IPS DF 19.7 (cell line): ENCODE measurements at regions not wholly inside any gene's neighbourhood (a gene's known extent, or its start where the extent isn't known, plus 50 kb on each side); places are given as distances from the start of the nearest gene placed in this dataset.
"Not testable (repeated sequence)": the region's sequence is repeated elsewhere in the genome, so short reads cannot be mapped to it uniquely, and the experiment has no call there.

Experiments
- DNase-seq: peaks from one replicate; pipeline ENCODE4 v3.0.0-alpha.2; 2013; ENCODE audit warnings: low read depth, low spot score

DNA sequence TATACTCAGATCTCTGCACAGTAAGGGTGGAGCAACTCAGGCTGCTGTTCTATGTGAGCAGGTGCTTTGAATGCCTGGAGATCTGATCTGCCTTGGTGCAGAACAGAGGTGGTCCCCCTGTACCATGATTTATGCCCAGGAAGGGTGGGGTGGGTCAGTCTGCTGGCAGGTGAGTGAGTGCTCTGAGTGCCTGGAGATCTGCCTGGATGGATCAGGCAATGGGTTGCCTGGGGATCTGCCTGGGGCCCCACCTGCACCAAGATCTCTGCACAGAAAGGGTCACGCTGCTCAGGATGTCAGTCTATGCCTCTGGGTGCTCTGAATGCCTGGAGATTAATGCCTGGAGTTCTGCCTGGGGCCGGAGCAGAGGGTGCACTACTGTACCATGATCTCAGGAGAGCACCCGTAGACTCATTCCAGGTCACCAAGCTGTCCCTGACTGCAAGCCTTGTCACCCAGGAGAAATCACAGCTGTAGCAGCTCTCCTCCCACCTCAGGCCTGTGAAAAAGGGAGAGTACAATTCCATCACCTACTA, 342.9 kb downstream of the GBA3 start:
- DNase-seq = no peak

DNA sequence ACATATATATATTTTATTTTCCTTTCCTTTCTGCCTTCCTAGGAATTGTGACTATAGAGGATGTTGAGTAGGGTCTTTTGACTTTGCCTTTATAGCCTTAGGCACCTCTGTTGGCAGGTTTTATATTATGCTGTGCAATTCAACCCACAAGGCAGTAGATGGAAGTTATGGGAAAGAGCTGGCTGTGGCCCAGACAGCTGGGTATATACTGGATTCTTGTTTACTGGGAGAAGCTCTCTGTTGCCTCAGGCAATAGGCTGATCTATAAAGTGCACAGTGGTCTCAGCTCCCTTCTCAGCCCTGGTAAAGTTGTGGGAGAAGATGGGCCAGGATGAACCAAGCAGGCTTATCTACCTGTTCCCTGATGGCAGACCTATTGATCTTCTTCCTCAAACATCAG, 342.0 kb downstream of the GBA3 start:
- DNase-seq = no peak

DNA sequence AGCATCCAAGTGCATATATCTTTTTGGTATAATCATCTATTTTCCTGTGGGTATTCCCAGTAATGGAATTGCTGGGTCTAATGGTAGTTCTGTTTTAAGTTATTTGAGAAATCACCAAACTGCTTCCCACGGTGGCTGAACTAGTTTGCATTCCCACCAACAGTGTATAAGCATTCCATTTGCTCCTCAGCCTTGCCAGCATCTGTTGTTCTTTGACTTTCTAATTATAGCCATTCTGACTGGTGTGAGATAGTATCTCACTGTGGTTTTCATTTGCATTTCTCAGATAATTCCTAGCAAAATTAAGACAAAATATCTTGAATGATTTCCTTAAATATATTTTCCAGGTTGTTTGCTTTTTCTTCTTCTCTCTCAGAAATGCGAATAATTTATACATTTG, 341.1 kb downstream of the GBA3 start:
- DNase-seq = no peak

DNA sequence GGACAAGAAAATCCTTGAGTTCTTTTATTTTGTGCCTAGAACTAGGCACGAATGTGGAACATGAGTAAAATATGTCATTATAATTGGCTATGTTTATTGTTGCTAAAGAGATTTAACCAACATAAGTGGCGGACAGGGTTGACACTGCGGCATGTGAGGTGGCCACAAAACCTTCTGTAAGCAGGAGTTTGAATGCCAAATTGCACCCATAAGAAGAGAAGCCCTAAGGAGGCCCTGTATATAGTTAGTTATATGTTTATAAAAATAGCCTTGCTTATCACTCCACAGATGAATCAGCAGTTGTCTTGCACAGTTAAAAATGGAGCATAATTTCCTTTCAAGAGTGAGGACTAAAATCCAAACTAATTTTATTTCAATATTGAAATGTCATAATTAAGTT, 336.1 kb downstream of the GBA3 start:
- DNase-seq = no peak

DNA sequence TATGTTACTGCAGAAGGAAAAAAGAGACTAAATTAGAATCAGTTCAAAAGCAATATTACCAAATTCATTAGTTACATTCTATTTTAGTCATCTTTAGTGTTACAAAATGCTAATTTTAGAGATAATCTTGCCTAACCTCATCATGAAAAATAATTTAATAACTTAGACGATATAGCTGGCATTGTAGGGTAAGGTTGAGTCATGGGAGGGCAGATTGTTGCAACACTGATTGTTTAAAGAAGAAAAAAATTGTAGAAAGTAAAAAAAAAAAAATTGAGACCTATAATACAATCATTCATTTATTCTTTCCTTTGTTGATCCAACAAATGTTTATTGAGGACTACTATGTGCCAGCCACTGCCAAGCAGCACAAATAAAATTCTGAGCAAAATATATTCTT, 330.9 kb downstream of the GBA3 start:
- no peak for DNase-seq

DNA sequence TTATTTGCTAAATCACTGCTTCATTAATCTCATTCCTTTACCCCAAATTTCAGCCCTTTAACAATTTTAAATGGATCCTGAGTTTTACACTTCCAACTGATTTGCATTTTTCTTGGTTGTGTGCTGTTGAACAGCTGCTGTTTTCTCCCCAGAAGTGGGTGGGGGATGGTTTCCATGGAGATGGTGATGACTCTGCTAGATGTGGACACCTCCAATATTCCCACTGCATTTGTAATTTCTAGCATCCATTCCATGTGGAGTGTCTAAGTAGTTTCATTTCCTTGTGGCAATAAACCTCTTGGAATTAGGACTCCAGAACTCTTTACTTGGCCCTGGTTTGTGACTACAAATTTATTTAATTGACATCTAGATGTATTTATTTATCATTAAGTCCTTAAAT, 330.4 kb downstream of the GBA3 start:
- no peak for DNase-seq

DNA sequence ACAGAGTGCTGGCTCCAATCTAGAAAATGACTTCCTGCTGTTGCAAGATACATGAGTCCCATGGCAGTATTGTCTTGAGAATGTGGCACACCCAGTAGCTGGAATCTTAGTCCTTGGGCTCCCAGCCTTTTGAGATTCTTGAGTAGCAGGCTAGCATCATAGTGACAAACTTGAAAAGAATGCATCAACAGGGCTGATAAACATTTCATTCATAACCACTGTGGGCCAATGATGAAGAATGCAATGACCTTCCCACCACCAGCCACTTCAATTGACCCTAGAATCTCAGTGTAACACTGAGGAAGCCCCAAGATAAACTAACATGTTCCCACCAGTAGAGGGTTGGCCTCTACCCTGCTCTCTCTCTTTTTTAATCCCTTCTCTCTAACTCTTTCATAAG, 329.3 kb downstream of the GBA3 start:
- DNase-seq = no peak

DNA sequence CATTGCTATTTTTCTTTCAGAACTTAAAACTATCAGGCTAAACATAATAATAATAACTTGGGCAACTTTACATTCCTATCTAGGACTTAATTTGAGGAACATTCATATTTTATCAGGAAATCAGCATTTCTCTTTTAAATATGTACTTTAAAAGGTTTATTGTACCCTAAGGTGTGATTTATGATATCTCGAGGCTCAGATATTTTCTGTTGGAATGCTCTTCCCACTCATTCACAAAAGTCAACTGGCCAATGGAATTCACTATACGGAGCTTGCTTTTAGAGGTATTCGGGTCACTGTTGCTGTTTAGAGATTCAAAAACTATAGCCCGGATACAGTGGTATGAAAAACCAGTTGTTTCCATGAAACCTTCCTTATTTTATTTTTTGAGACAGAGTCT, 328.3 kb downstream of the GBA3 start:
- DNase-seq = no peak

DNA sequence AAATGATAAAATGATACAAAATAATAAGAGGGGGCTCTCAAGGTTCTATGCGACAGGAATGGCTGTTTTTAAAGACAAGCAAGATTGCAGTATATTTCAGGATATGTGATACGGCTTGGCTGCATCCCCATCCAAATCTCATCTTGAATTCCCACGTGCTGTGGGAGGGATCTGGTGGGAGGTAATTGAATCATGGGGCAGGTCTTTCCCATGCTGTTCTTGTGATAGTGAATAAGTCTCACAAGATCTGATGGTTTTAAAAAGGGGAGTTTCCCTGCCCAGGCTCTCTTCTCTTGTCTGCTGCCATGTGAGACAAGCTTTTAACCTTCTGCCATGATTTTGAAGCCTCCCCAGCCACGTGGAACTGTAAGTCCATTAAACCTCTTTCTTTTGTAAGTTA, 327.7 kb downstream of the GBA3 start:
- DNase-seq = not testable (repeated sequence)

DNA sequence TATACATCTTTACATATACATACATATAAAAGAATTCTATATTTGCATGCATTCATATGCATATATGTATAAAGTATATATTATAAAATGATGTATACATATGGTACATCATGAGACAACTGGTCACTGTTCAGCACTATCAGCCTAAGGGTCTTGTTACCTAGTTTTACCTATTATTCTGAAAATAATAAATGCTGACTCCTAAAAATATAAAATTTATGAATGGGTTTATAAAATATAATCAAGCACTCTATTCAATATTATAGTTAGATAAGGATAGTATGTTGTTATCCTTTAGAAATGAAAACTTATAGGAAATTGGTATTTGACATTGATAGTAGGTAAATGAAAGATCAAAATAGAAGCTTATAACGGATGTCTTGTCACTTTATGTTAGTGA, 324.2 kb downstream of the GBA3 start:
- no peak for DNase-seq

DNA sequence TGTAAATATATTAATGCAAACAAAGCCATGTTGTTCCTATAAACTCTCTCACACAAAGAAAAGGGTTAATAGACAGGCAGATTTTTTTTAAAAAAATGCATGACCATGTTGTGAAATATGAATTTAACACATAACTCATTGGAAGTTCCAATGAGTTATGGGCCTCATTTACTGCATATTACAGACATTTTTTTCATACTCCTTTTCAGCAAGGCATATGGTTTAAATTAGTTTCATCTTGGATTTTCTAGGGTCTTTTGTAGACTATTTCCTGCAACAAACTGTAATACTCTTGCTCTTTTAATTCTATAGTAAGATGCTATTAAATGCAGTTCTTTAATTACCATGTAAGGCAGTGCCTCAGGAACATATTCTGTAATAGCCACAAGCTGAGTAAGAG, 323.1 kb downstream of the GBA3 start:
- DNase-seq = no peak

DNA sequence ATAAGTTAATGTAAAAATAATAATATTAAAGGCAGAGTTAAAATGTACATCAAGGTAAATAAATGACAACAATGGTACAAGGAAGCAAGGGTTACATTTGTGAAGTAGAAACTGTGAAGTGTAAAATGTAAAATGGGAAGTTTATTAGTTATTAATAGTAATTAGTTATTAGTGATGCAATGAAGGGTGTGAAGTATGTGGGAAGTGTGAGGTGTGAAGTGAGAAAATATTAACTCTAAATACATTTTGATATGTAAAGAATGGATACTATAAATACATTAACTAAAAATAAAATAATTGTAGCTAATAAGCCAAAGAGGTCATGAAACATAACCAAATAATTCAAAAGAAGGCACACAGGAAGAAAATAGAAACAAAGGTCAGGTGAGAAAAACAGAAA, 316.4 kb downstream of the GBA3 start:
- DNase-seq = no peak

DNA sequence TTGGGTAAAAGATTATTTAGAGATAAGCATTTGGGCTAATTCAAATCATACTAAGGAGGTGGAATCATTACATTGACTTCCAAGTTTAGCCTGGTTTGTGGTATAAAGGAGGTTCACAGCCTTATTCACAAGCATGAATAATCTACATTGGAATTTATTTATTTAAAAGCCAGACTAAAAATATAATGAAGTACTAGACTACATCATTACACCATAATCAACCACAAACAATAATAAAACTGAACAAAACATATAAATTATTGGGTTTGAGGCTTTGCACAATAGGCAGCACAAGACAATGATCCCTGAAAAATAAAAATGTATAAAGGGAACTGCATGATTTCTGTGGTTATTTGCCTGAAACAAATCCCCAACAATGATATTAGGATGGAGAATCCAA, 314.0 kb downstream of the GBA3 start:
- DNase-seq = no peak

DNA sequence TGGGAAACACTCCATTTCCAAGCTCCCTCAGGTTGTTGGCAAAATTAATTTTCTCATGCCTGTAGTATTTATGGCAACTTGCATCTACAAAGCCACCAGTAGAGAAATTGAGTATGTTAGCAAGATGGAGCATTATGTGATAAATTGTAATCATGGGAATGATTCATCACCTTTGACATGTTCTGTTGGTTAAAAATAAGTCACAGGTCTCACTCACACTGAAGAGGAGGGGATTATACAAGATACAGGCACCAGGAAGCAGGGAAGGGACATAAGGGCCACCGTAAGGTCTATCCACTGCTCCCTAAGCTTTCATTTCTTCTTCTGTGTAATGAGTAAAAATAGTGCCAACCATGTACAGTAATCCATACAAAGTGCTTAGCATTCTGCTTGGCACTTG, 313.0 kb downstream of the GBA3 start:
- no peak for DNase-seq

DNA sequence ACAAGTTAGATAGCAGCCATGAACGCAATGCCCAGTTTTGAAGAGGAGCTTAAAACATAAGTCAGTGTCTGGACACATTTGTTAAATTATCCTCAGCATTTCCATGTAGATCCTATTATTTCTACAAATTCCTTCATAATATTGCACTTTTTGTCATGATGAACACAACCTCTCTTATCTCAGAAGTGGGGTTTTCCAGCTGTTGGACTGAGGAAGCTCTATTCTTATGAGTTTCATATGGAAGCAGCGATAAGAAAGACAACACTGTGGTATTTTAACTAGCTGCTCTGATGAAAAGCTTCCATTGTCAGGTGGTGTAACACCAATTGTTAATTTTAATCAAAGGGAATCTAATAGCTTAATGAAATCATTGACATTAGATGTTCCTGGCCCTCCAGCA, 308.7 kb downstream of the GBA3 start:
- no peak for DNase-seq

DNA sequence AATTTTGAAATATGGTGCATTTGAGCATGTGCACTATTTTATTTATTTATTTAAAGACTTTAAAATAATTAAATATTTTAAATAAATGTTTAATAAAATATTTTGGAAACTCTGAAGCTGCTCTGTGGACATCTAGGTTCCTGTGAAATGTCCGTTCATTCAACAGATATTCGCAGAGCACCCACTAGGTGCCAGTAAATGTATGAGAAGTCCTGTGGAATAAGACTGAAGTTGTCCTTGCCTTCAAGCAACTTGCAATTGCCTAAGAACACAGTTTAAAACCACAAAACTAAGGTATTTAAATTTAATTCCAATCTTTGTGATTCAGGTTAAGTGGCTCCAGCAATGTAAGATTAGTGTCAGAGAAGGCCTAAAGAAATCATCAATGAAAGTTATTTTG, 306.7 kb downstream of the GBA3 start:
- DNase-seq = peak; percentile 23

DNA sequence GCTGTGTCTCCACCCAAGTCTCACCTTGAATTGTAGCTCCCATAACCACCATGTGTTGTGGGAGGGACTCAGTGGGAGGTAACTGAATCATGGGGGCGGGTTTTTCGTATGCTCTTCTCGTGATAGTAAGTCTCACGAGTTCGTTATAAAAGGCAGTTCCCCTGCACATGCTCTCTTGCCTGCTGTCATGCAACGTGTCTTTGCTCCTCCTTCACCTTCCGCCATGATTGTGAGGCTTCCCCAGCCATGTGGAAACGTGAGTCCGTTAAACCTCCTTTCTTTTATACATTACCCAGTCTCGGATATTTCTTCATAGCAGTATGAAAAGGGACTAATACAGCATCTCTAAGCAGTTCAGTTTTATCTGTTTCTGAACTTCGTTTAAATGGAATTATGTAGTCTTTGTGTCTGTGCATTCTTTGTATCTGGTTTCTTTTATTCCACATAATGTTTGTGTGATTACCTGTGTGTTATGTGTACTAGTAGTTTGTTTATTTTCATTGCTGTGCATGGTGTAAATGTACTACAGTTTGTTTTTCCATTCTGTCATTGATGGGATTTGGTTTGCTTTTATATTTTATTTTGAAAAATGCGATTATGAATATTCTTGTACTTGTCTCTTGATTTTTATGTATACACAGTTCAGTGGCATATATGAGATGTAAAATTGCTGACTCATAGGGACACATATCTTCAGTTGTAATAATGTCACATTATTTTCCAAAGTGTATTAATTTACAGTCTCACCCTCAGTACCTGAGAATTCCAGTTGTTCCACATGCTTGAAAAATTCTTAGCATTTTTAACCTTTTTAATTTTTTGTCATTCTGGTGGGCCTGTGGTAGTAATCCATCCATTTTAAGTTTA, 304.9 kb downstream of the GBA3 start:
- no peak for DNase-seq

DNA sequence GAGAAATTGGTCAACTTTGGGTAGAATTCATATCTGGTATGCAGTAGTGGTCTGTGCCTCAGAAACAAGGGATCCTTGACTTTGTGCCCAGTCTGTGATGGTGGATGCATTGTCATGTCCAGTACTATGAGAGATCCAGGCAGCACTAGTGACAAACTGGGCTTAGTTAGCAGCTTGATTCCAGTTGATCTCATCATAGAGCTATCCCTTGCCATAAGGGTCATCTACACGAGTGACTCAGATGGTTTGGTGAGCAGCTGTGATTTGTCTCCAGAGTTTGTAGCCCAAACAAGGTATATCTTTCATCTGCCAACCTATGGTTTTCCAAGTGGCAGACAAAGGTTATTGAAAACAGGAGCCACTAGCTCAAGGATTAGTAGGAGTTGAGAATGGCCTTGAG, 298.8 kb downstream of the GBA3 start:
- DNase-seq = no peak

DNA sequence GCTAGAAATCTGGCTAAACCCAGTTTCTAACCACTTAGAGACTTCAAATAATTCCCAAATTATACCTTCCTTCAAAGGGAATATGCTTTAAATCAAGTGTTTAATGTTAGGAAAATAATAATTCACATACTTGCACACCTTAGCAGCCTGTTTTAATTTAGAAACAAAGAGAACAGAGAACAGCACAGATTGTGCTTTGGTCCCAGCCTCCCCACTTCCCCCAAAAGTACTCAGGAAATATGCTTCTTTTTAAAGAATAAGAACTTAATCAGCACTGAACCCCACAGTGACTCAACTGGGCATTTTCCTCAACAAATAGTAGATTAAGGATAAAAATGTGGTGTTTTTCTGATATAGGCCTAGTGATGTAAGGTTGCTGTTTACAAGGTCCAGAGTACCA, 295.8 kb downstream of the GBA3 start:
- no peak for DNase-seq

DNA sequence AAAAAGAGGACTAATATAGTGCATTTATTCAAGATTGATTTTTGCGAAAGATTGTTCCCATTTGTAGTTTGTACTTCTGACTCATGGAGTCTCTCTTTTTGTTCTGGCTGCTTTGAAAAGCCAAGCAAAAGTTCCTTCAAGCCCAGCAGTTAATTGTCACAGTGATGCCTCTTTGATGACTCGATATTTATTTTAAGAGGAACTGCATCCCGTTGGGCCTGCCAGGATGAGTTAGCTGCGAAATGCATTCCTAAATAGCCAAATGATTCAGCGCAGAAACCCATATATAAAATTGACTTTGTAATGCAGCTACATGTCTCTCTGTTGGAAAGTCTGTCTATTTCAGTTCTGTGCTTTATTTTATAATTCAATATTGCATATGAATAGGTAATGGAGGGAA, 295.1 kb downstream of the GBA3 start:
- DNase-seq = no peak

DNA sequence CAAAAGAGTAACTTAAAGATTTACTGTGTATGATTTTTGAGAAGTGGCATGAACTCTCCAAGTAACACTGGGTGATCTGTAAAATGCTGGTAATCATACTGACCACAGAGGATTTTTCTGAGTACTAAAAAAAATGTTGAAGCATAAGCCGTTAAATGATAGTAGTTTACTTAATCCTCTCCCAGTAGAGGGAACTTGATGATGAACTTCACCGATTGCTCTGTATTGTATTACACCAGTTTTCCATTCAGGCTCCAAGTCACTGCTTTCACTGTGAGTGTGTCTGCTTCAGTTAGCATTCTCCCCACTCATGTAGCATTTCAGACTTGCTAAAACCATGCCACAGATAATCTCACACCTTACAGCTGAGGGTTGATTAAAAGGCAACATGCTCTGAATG, 294.1 kb downstream of the GBA3 start:
- no peak for DNase-seq

DNA sequence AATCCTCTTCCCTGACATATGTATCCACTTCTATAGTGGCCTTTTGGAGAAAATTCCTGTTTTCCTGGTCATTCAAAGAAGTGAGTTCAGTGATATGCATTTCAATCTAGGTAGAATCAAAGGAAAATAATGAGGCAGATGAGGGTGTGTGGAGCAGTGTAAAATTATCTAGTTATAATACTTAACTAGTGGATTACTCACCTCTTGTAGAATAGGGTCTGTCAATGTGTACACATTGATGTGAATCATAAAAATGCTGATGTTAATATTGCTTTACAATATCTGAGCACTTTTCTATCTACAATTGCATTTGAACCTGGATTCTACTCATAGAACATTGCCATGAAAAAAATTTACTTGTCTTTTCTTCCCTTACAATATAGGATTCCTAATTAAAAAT, 293.5 kb downstream of the GBA3 start:
- no peak for DNase-seq

DNA sequence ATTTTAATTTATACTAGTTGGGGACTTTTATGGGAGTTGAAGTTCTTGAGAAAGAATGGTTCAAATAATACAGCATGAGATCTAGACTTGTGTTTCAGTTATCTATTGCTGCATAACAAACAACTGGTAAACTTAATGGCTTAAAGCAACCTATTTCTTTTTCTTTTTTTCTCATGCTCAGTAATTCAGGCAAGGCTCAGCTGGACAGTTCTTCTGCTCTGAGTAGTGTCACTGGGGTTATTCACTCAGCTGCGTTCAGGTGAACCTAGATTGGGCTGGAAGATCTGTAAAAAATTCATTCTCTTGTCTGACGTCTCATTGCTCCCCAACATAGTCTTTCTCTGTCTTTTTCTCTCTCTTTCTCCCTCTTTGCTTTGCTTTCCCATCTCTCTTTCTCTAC, 291.7 kb downstream of the GBA3 start:
- DNase-seq = no peak

DNA sequence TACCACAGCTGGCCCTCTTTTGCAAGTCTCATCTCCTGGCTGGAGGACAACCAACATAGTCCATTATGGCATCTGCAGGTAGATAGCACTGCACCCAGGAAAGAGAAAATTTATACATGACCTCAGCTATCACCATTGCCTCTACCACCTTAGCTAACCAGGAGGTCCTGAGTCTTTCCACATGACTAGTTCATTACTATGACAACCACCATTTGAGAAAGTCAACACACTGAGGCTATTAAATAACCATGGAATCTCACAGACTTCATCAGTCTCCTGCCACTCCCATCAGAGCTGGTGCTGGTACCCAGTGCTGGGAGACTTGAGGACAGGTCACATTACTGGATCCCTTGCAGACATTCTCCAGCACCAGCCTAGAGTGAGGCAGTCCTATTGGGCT, 285.9 kb downstream of the GBA3 start:
- DNase-seq = no peak
